ENCODE measurements at regions not wholly inside any gene's neighbourhood (a gene's known extent, or its start where the extent isn't known, plus 50 kb on each side); places are given as distances from the start of the nearest gene placed in this dataset.

- DNase-seq (ENCODE audit: low read depth, low spot score) = no peak
- Histone ChIP-seq H3K9me3 (ENCODE audit: control insufficient read depth, insufficient read depth, low read length) (no peaks in the 10 kb centered on the region), H3K27me3 (ENCODE audit: control insufficient read depth, insufficient read depth, low read length) (no peaks in the 10 kb centered on the region), H3K27ac (ENCODE audit: low read depth, low read length) (no peak overlapping the region), H3K4me3 (ENCODE audit: low read depth, low read length) (no peak overlapping the region)
- ChIA-PET CTCF (no interaction called here), POLR2A (no interaction called here)
- no peak for TF ChIP-seq CTCF (IDR thresholded peaks at IDR 0.05; ENCODE audit: low read depth, low read length)
Measured at GRCh38 chr11:81579339-81579738, 1154.3 kb downstream of the FAM181B start.

- no peak for TF ChIP-seq CTCF (IDR thresholded peaks at IDR 0.05; ENCODE audit: low read depth, low read length)
- ChIA-PET CTCF (no interaction called here), POLR2A (no interaction called here)
- Histone ChIP-seq H3K9me3 (ENCODE audit: control insufficient read depth, insufficient read depth, low read length) (no peaks in the 10 kb centered on the region), H3K4me3 (ENCODE audit: low read depth, low read length) (no peak overlapping the region), H3K27me3 (ENCODE audit: control insufficient read depth, insufficient read depth, low read length) (no peaks in the 10 kb centered on the region), H3K27ac (ENCODE audit: low read depth, low read length) (no peak overlapping the region)
- DNase-seq (ENCODE audit: low read depth, low spot score) = no peak
Measured at GRCh38 chr11:81578571-81578970, 1155.1 kb downstream of the FAM181B start.

GRCh38 chr11:81574301-81574700 lies 1159.4 kb downstream of the FAM181B start:
- no peak for TF ChIP-seq CTCF (IDR thresholded peaks at IDR 0.05; ENCODE audit: low read depth, low read length)
- ChIA-PET POLR2A (no interaction called here), CTCF (no interaction called here)
- no peak overlapping the region for H3K4me3 ChIP-seq (ENCODE audit: low read depth, low read length)
- H3K9me3 ChIP-seq (ENCODE audit: control insufficient read depth, insufficient read depth, low read length) = no peaks in the 10 kb centered on the region
- no peak overlapping the region for H3K27ac ChIP-seq (ENCODE audit: low read depth, low read length)
- DNase-seq (ENCODE audit: low read depth, low spot score) = no peak
- H3K27me3 ChIP-seq (ENCODE audit: control insufficient read depth, insufficient read depth, low read length) = no peaks in the 10 kb centered on the region

GRCh38 chr11:81573367-81573766 lies 1160.3 kb downstream of the FAM181B start:
- POLR2A ChIA-PET = no interaction called here
- H3K27me3 ChIP-seq (ENCODE audit: control insufficient read depth, insufficient read depth, low read length) = no peaks in the 10 kb centered on the region
- H3K27ac ChIP-seq (ENCODE audit: low read depth, low read length) = no peak overlapping the region
- no peak for TF ChIP-seq CTCF (IDR thresholded peaks at IDR 0.05; ENCODE audit: low read depth, low read length)
- no peaks in the 10 kb centered on the region for H3K9me3 ChIP-seq (ENCODE audit: control insufficient read depth, insufficient read depth, low read length)
- H3K4me3 ChIP-seq (ENCODE audit: low read depth, low read length) = no peak overlapping the region
- CTCF ChIA-PET = no interaction called here
- DNase-seq (ENCODE audit: low read depth, low spot score) = no peak

- CTCF ChIA-PET = interaction anchor here (0.6 kb wide), 1 partner anchor 142 kb away, joined by 4 read pairs; no protein-coding TSS in a partner anchor
- no peaks in the 10 kb centered on the region for H3K27me3 ChIP-seq (ENCODE audit: control insufficient read depth, insufficient read depth, low read length)
- POLR2A ChIA-PET = no interaction called here
- no peak overlapping the region for H3K27ac ChIP-seq (ENCODE audit: low read depth, low read length)
- DNase-seq (ENCODE audit: low read depth, low spot score) = no peak
- H3K4me3 ChIP-seq (ENCODE audit: low read depth, low read length) = no peak overlapping the region
- no peak for TF ChIP-seq CTCF (IDR thresholded peaks at IDR 0.05; ENCODE audit: low read depth, low read length)
- H3K9me3 ChIP-seq (ENCODE audit: control insufficient read depth, insufficient read depth, low read length) = no peaks in the 10 kb centered on the region
Measured at GRCh38 chr11:81570669-81571068, 1163.0 kb downstream of the FAM181B start.
